NT2/D1 (cell line): ENCODE measurements at regions not wholly inside any gene's neighbourhood (a gene's known extent, or its start where the extent isn't known, plus 50 kb on each side); places are given as distances from the start of the nearest gene placed in this dataset.

Experiments
- DNase-seq: peaks from one replicate; pipeline ENCODE4 v3.0.0-alpha.2; 2011; ENCODE audit warnings: low read depth, low spot score
- H3K27me3 ChIP-seq: 2 replicates; pipeline ENCODE4 v1.6.0; 2011; ENCODE audit warnings: mild to moderate bottlenecking; ENCODE audit not compliant: insufficient read length, insufficient read depth
- H3K36me3 ChIP-seq: 2 replicates; pipeline ENCODE4 v1.6.1; 2011; ENCODE audit warnings: mild to moderate bottlenecking, low read length, mixed read lengths; ENCODE audit not compliant: insufficient read depth, insufficient read length
- H3K4me1 ChIP-seq: 2 replicates; pipeline ENCODE4 v1.5.1; 2011; ENCODE audit not compliant: insufficient read depth, insufficient read length
- H3K4me3 ChIP-seq: 2 replicates; pipeline ENCODE4 v1.5.1; 2011; ENCODE audit warnings: low read depth; ENCODE audit not compliant: insufficient read length
- H3K9ac ChIP-seq: 2 replicates; pipeline ENCODE4 v1.6.0; 2011; ENCODE audit warnings: low read depth; ENCODE audit not compliant: insufficient read length
- H3K9me3 ChIP-seq: 2 replicates; pipeline ENCODE4 v1.5.1; 2011; ENCODE audit warnings: mild to moderate bottlenecking, low read length; ENCODE audit not compliant: insufficient read depth
- SUZ12 ChIP-seq: IDR thresholded peaks from 2 replicates; pipeline ENCODE4 v1.6.1; 2011; ENCODE audit not compliant: insufficient read length, insufficient read depth; ENCODE audit errors: extremely low read depth
- YY1 ChIP-seq: IDR thresholded peaks from 2 replicates; pipeline ENCODE4 v1.6.1; 2011; ENCODE audit not compliant: insufficient read length, insufficient read depth
- ZNF274 ChIP-seq: IDR thresholded peaks from 2 replicates; pipeline ENCODE4 v1.6.1; 2011; ENCODE audit warnings: mild to moderate bottlenecking, low read depth, low read length

- Histone ChIP-seq H3K9me3 (peaks cover 10% of the 10 kb centered on the region; the same call in 1 of the 2 replicates), H3K27me3 (no peaks in the 10 kb centered on the region), H3K4me1 (no peaks in the 10 kb centered on the region), H3K36me3 (no peaks in the 10 kb centered on the region), H3K9ac (no peak overlapping the region), H3K4me3 (no peak overlapping the region)
- no peak for DNase-seq
- no peak for TF ChIP-seq ZNF274
- TF ChIP-seq SUZ12: no peak
- TF ChIP-seq YY1: no peak
Measured at GRCh38 chr5:114822863-114823262, 346.8 kb downstream of the TRIM36 start.

GRCh38 chr5:114822436-114822835, 347.3 kb downstream of the TRIM36 start:
- Histone ChIP-seq H3K27me3 (no peaks in the 10 kb centered on the region), H3K9me3 (peaks cover 10% of the 10 kb centered on the region; the same call in 1 of the 2 replicates), H3K4me3 (no peak overlapping the region), H3K4me1 (no peaks in the 10 kb centered on the region), H3K36me3 (no peaks in the 10 kb centered on the region), H3K9ac (no peak overlapping the region)
- TF ChIP-seq YY1 (no peak), SUZ12 (no peak), ZNF274 (no peak)
- DNase-seq: no peak

GRCh38 chr5:114790403-114790792, 379.3 kb downstream of the TRIM36 start:
- DNase-seq: no peak
- no peak overlapping the region for H3K9ac ChIP-seq
- no peaks in the 10 kb centered on the region for H3K36me3 ChIP-seq
- no peak for TF ChIP-seq SUZ12
- no peak for TF ChIP-seq ZNF274
- TF ChIP-seq YY1: no peak
- H3K4me3 ChIP-seq: no peak overlapping the region
- no peaks in the 10 kb centered on the region for H3K4me1 ChIP-seq
- no peaks in the 10 kb centered on the region for H3K9me3 ChIP-seq
- no peaks in the 10 kb centered on the region for H3K27me3 ChIP-seq

GRCh38 chr5:114789773-114790402, 379.8 kb downstream of the TRIM36 start:
- no peak for TF ChIP-seq YY1
- no peak for TF ChIP-seq SUZ12
- TF ChIP-seq ZNF274: no peak
- no peaks in the 10 kb centered on the region for H3K4me1 ChIP-seq
- H3K27me3 ChIP-seq: no peaks in the 10 kb centered on the region
- peak; percentile 39 for DNase-seq
- H3K36me3 ChIP-seq: no peaks in the 10 kb centered on the region
- H3K4me3 ChIP-seq: no peak overlapping the region
- H3K9me3 ChIP-seq: no peaks in the 10 kb centered on the region
- H3K9ac ChIP-seq: no peak overlapping the region

GRCh38 chr5:114782869-114783268, 386.8 kb downstream of the TRIM36 start:
- TF ChIP-seq SUZ12 (no peak), ZNF274 (no peak), YY1 (no peak)
- Histone ChIP-seq H3K9ac (no peak overlapping the region), H3K9me3 (no peaks in the 10 kb centered on the region), H3K27me3 (no peaks in the 10 kb centered on the region), H3K4me1 (no peaks in the 10 kb centered on the region), H3K36me3 (no peaks in the 10 kb centered on the region), H3K4me3 (no peak overlapping the region)
- no peak for DNase-seq

- H3K4me1 ChIP-seq: no peaks in the 10 kb centered on the region
- TF ChIP-seq YY1 (no peak), SUZ12 (no peak), ZNF274 (no peak)
Measured at GRCh38 chr5:114782177-114782576, 387.5 kb downstream of the TRIM36 start.

GRCh38 chr5:114780290-114780689, 389.4 kb downstream of the TRIM36 start:
- H3K9me3 ChIP-seq: no peaks in the 10 kb centered on the region
- no peaks in the 10 kb centered on the region for H3K36me3 ChIP-seq
- H3K27me3 ChIP-seq: no peaks in the 10 kb centered on the region
- TF ChIP-seq SUZ12 (no peak), YY1 (no peak), ZNF274 (no peak)
- H3K4me3 ChIP-seq: no peak overlapping the region
- no peak overlapping the region for H3K9ac ChIP-seq
- DNase-seq: no peak
- H3K4me1 ChIP-seq: no peaks in the 10 kb centered on the region

More at GRCh38 chr5:114782177-114782576, 387.5 kb downstream of the TRIM36 start:
- Histone ChIP-seq H3K27me3 (no peaks in the 10 kb centered on the region), H3K36me3 (no peaks in the 10 kb centered on the region), H3K4me3 (no peak overlapping the region), H3K9me3 (no peaks in the 10 kb centered on the region), H3K9ac (no peak overlapping the region)
- DNase-seq: no peak
